ENCODE measurements at regions not wholly inside any gene's neighbourhood (a gene's known extent, or its start where the extent isn't known, plus 50 kb on each side); places are given as distances from the start of the nearest gene placed in this dataset.
"Not testable (repeated sequence)": the region's sequence is repeated elsewhere in the genome, so short reads cannot be mapped to it uniquely, and the experiment has no call there.

GRCh38 chrX:39245024-39245423, 443.8 kb downstream of the MID1IP1 start:
- DNase-seq, result no peak

DNA sequence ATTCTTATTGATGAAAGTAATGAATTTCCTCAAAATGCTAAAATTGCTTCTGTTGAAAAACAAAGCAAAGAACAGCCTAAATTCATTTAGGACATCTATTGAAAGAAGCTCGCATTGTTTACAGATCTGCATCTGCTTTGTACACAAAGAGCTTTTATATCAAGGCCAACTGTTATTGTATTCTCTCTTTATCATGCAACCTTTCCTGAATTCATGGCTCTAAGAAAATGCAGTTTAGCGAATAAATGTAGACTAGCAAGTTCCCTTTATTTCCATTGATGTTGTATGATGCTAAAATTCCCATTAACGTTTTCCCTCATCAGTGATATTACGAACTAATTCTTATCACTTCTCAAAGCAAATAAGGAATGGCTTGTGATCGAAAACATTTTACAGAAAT, 446.3 kb downstream of the MID1IP1 start:
- DNase-seq, result no peak

GRCh38 chrX:39248330-39248729, 447.1 kb downstream of the MID1IP1 start:
- no peak for DNase-seq

DNA sequence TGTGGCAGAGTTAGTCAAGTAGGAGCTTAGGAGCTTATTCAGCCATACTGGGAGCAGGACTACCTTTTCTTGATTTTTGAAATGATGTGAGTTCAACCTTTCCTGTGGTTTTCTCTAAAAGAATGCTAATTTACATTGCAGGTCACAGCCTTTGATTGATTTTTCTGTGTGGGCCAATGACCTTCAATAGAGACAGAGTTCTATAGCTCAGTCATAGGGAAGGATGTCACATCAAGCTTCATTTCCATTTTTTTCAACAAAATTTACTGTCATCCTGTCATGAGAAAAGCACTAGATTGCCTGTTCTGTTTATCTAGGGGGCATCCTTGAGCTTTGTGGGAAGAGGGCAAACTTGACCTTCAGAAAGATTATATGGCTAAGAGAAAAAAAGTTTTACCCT, 448.7 kb downstream of the MID1IP1 start:
- no peak for DNase-seq

GRCh38 chrX:39251995-39252394, 450.7 kb downstream of the MID1IP1 start:
- DNase-seq, result no peak

- DNase-seq, result peak; percentile 24
Measured at GRCh38 chrX:39253551-39253950, 452.3 kb downstream of the MID1IP1 start.

GRCh38 chrX:39258331-39258730, 457.1 kb downstream of the MID1IP1 start:
- no peak for DNase-seq

DNA sequence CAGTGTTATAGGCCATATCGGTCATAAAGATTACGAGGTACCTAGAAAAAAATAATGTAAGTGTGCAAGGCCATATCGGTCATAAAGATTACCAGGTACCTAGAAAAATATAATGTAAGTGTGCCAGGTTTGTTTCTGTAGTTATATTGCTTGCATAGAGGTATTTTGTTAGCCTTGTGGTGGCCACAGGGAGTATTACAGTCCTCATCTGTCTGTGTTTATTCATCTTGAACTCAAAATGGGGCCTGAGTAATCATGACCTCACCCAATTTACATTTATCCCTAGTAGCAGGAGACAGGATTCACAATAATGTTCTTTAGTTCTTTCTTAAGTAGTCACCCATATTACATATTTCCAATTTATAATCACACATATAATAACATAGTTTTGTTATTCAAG, 459.7 kb downstream of the MID1IP1 start:
- DNase-seq, result peak; percentile 25

GRCh38 chrX:39261446-39262147, 460.3 kb downstream of the MID1IP1 start:
- peak; percentile 51 for DNase-seq

DNA sequence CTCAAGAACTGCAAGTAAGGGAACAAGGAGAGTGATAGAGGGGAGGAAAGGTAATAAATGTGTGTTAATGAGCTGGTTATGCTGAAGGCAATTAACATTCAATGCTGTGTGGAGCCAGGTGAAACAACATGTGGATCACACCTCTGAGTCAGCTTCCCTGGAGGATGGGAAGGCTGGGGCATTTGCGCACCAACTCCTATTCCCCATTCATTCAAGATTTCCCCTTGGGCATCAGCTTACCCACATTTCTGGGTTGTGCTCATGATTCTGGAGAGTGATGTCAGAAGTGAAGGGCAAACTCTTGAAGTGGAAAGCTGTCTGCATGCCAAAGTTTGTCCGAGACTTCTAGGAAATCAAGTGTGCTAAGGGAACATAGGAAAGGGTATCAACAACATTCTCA, 461.4 kb downstream of the MID1IP1 start:
- no peak for DNase-seq

DNA sequence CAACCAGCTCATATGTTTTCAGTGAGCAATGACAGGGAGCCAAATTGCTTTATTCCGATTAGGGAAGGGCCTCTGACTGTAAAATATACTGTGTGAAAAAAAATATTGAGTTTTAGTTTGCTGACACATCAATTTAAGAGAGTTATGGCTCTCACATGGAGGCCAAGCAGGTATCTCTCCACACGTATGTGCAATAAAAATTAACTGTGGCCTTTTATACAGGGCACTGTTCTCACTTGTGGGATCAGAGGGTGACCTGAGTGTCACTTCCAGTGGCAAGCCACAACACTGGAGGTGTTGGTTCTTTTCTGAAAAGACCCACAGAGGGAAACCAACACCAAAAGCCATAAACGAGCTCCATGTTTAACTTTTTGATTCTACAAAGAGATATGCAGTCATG, 462.8 kb downstream of the MID1IP1 start:
- DNase-seq, result no peak

GRCh38 chrX:39267176-39267575, 465.9 kb downstream of the MID1IP1 start:
- no peak for DNase-seq

DNA sequence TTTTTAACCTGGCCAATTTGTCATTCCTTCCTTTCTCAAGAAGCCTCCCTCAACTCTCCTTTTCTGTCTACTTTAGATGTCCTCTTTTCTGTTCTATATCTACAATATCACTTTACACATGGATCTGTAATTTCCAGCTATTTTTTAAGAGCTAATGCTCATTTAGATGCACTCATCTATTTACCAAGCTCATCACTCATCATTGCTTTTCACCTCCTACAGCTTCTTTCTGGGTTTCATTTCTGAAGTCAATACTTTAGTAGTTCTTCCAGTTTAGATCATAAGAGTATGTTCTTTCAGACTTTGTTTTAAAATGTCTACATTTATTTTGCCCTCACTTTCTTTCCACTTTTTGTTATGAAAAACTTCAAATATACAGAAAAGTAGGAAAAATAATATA, 466.9 kb downstream of the MID1IP1 start:
- DNase-seq, result no peak

DNA sequence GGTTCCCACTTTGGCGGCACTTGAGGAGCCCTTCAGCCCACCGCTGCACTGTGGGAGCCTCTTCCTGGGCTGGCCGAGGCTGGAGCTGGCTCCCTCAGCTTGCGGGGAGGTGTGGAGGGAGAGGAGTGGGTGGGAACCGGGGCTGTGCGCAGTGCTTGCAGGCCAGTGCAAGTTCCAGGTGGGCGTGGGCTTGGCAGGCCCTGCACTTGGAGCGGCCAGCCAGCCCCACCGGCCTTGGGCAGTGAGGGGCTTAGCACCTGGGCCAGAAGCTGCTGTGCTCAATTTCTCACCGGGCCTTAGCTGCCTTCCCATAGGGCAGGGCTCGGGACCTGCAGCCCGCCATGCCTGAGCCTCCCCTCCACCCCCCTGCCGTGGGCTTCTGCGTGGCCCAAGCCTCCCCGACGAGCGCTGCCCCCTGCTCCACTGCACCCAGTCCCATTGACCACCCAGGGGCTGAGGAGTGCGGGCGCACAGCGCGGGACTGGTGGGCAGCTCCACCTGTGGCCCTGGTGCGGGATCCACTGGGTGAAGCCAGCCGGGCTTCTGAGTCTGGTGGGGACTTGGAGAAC, 474.3 kb downstream of the MID1IP1 start:
- DNase-seq, result no peak

- DNase-seq, result not testable (repeated sequence)
Measured at GRCh38 chrX:39277685-39278390, 476.6 kb downstream of the MID1IP1 start.

DNA sequence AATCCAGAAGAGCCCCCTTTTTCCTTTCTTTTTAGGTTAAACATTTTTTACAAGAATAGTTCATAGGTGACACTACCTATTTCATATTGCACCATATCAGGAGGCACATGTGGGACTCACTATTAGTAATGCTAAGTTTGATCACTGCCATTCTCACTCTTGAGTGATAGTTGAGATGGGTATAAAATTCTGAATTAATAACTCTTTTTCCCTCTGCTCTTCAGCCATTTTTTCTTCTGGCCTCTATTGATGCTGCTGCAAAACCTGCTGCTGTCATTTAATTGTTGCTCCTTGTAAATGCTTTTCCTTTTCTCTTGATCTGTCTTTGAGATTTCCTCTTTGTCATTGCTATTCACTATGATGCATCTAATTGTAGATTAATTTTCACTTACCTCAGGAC, 482.0 kb downstream of the MID1IP1 start:
- no peak for DNase-seq

- DNase-seq, result no peak
Measured at GRCh38 chrX:39288592-39288991, 487.3 kb downstream of the MID1IP1 start.

DNA sequence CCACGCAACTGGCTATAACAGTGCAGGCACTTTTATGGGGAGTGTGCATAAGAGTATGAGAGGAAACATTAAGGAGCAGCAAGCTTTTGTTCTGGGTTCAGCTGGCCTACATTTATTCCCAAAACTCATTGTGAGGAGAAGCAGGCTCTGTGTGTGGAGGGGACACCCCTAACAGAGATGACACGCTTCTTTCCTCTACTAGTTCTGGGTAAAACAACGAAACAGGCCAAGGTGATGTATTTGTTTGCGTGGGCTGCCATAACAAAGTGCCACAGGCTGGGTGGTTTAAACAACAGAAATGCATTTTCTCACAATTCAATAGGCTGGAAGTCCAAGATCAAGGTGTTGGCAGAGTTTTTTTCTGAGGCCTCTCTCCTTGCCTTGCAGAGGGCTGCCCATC, 488.6 kb downstream of the MID1IP1 start:
- no peak for DNase-seq

- no peak for DNase-seq
Measured at GRCh38 chrX:39293203-39293602, 491.9 kb downstream of the MID1IP1 start.

DNA sequence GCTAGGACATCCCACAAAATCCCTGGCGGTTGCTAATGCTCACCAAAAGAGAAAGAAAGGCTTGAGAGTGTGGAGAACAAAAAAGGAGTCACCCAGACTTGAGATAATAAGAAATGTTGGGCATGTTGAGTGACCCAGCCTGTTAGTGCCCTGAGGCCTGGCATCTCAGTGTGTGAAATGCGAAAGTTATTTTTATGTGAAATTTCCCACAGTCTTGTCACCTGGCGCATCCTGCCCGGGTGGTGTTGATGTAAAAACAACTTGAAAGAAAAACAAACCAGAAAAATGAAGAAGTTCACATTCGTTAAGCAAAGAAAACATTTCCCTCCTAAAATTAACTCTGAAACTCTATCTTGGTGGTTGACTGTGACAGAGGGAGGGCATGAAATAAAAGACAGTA, 495.2 kb downstream of the MID1IP1 start:
- DNase-seq, result no peak

DNA sequence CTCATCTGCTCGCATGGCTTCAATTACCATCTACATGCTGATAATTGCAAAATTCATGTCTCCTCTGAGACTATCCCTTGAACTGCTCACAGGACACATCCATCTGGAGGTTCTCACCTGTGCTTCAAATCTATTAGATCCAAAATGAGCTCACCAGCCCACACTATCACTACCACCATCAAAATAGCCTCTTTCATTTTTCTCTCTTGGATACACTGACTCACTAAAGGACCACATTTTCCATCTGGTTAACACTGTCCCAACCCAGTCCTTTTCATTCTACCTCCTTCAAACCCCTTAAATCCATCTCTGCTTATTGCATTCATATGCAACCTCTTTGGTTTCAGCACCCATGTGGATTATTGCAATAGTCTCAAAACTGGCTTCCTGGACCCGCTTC, 497.6 kb downstream of the MID1IP1 start:
- DNase-seq, result no peak

DNA sequence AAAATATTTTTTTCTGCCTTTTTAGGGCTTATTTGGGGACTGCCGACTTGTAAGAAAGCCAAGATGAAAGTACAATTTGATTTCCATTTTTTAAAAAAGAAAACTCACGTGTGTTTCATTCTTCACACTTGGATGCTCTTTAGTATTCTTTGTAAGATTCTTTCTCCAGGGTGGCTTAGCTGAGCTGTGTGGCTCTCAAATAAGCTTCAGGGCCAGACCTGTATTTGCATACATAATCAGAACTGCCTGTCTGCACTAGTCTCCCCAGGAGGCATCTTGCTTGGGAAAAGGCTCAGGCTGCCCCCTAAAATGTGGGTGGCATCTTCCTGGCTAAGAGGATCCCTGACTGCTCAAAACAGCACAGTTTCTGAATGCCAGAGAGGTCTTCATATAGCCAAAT, 498.4 kb downstream of the MID1IP1 start:
- no peak for DNase-seq

GRCh38 chrX:39301036-39301435, 499.8 kb downstream of the MID1IP1 start:
- no peak for DNase-seq

GRCh38 chrX:39302838-39303237, 501.6 kb downstream of the MID1IP1 start:
- DNase-seq, result no peak
